SK-N-SH treated with all-trans-retinoic acid at 6 μM for 48 hours (cell line): ENCODE measurements at regions not wholly inside any gene's neighbourhood (a gene's known extent, or its start where the extent isn't known, plus 50 kb on each side); places are given as distances from the start of the nearest gene placed in this dataset.

ENCODE experiments used
- ARNTL ChIP-seq: fragments of 450-650 bp; formaldehyde crosslinking; IDR thresholded peaks from 2 replicates; pipeline ENCODE4 v1.5.0; 2020; ENCODE audit warnings: low read depth, mild to moderate bottlenecking, moderate library complexity, borderline replicate concordance
- CREB5 ChIP-seq: fragments of 250-450 bp; sonication (Bioruptor Pico); IDR thresholded peaks from 2 replicates; pipeline ENCODE4 v1.5.1; 2020; ENCODE audit warnings: low read depth, mild to moderate bottlenecking, moderate library complexity
- ESRRG ChIP-seq: fragments of 250-450 bp; sonication (Bioruptor Pico); IDR thresholded peaks from 2 replicates; pipeline ENCODE4 v1.6.1; 2021; ENCODE audit warnings: mild to moderate bottlenecking
- PATZ1 ChIP-seq: fragments of 250-450 bp; sonication (Bioruptor Pico); IDR thresholded peaks from 2 replicates; pipeline ENCODE4 v1.8.0; 2020; ENCODE audit warnings: mild to moderate bottlenecking, moderate library complexity, borderline replicate concordance
- PPARA ChIP-seq: fragments of 250-450 bp; sonication (Bioruptor Pico); IDR thresholded peaks from 2 replicates; pipeline ENCODE4 v1.5.0; 2020; ENCODE audit warnings: mild to moderate bottlenecking, borderline replicate concordance
- ZFP30 ChIP-seq: fragments of 450-650 bp; formaldehyde crosslinking; IDR thresholded peaks from 2 replicates; pipeline ENCODE4 v1.5.0; 2022; ENCODE audit warnings: mild to moderate bottlenecking, moderate library complexity
- ZNF8 ChIP-seq: fragments of 450-650 bp; formaldehyde crosslinking; IDR thresholded peaks from 2 replicates; pipeline ENCODE4 v1.5.0; 2020; ENCODE audit warnings: mild to moderate bottlenecking, moderate library complexity

- TF ChIP-seq ZNF8 (CRISPR knock-in tag) (no peak), CREB5 (CRISPR knock-in tag) (no peak), ARNTL (CRISPR knock-in tag) (no peak), ESRRG (CRISPR knock-in tag) (no peak), PPARA (CRISPR knock-in tag) (no peak), ZFP30 (CRISPR knock-in tag) (no peak), PATZ1 (CRISPR knock-in tag) (no peak)
These were observed 163.8 kb downstream of the DIRAS2 start for GRCh38 chr9:90478821-90479220.
